Keratinocyte (primary cell): ENCODE measurements at regions not wholly inside any gene's neighbourhood (a gene's known extent, or its start where the extent isn't known, plus 50 kb on each side); places are given as distances from the start of the nearest gene placed in this dataset.
A peak's percentile ranks its signal among the peaks of the same experiment; 100 is the strongest.

Experiments
- DNase-seq: peaks from one replicate; pipeline ENCODE4 v3.0.0-alpha.2; 2011; ENCODE audit warnings: low read depth, missing footprints, low spot score
- FAIRE-seq: peaks from 2 replicates; lab custom pipeline; 2011; peaks lifted over from hg19 to GRCh38; lab: Jason Lieb, UNC
- H2AFZ ChIP-seq: 2 replicates; pipeline ENCODE4 v1.6.0; 2012; ENCODE audit warnings: low read length, control low read depth, inconsistent platforms; ENCODE audit not compliant: control insufficient read depth
- H3K27ac ChIP-seq: 2 replicates; pipeline ENCODE4 v1.5.1; 2011; ENCODE audit warnings: low read length; ENCODE audit not compliant: control insufficient read depth, insufficient read depth
- H3K27me3 ChIP-seq: 3 replicates; pipeline ENCODE4 v1.6.0; 2011; ENCODE audit warnings: low read length; ENCODE audit not compliant: control insufficient read depth, insufficient read depth; ENCODE audit errors: extremely low read depth
- H3K36me3 ChIP-seq, 2 experiments: 2 replicates in 1 of 2; 3 replicates in 1 of 2; pipeline ENCODE4 v1.5.1; 2011; ENCODE audit warnings: low read length in 2 of 2, mild to moderate bottlenecking in 1 of 2; ENCODE audit not compliant: control insufficient read depth in 2 of 2, insufficient read depth in 2 of 2; ENCODE audit errors: extremely low read depth in 1 of 2
- H3K4me1 ChIP-seq: 3 replicates; pipeline ENCODE4 v1.5.1; 2011; ENCODE audit warnings: low read length; ENCODE audit not compliant: control insufficient read depth, insufficient read depth; ENCODE audit errors: extremely low read depth
- H3K4me2 ChIP-seq: 3 replicates; pipeline ENCODE4 v1.6.0; 2011; ENCODE audit warnings: low read depth, low read length; ENCODE audit not compliant: control insufficient read depth, insufficient read depth; ENCODE audit errors: extremely low read depth
- H3K4me3 ChIP-seq, 3 experiments: fragments of 200-600 bp in 1 of 3; sonication (generic) in 1 of 3; 2 replicates in 2 of 3; 3 replicates in 1 of 3; pipeline ENCODE4 v1.5.1; 2011 to 2016; ENCODE audit warnings: low read length in 3 of 3, mild to moderate bottlenecking in 3 of 3, control low read depth in 2 of 3, inconsistent platforms in 1 of 3, low read depth in 1 of 3, mixed read lengths in 1 of 3, mixed run types in 1 of 3, moderate library complexity in 1 of 3; ENCODE audit not compliant: control insufficient read depth in 2 of 3, insufficient read depth in 2 of 3; ENCODE audit errors: extremely low read depth in 1 of 3
- H3K79me2 ChIP-seq: 2 replicates; pipeline ENCODE4 v1.6.0; 2012; ENCODE audit warnings: low read length; ENCODE audit not compliant: control insufficient read depth, insufficient read depth
- H3K9ac ChIP-seq: 3 replicates; pipeline ENCODE4 v1.6.0; 2011; ENCODE audit warnings: low read length; ENCODE audit not compliant: control insufficient read depth, insufficient read depth; ENCODE audit errors: extremely low read depth
- H3K9me1 ChIP-seq: 3 replicates; pipeline ENCODE4 v1.6.0; 2011; ENCODE audit warnings: low read length; ENCODE audit not compliant: control insufficient read depth, insufficient read depth; ENCODE audit errors: extremely low read depth
- H3K9me3 ChIP-seq: 2 replicates; pipeline ENCODE4 v1.5.1; 2012; ENCODE audit warnings: low read depth, low read length; ENCODE audit not compliant: control insufficient read depth
- H4K20me1 ChIP-seq: 3 replicates; pipeline ENCODE4 v1.6.0; 2011; ENCODE audit warnings: low read length; ENCODE audit not compliant: control insufficient read depth, insufficient read depth; ENCODE audit errors: extremely low read depth
- CTCF ChIP-seq, 3 experiments: IDR thresholded peaks in 1 of 3; conservative IDR thresholded peaks in 1 of 3; optimal IDR thresholded peaks in 1 of 3; 2 replicates in 2 of 3; 3 replicates in 1 of 3; pipeline versions ENCODE3 to v1.5.1; 2011; ENCODE audit warnings: low read length in 3 of 3, mild to moderate bottlenecking in 3 of 3, moderate library complexity in 2 of 3, control low read depth in 1 of 3, inconsistent platforms in 1 of 3; ENCODE audit not compliant: insufficient read depth in 2 of 3; ENCODE audit errors: extremely low read depth in 1 of 3
- EZH2 ChIP-seq: IDR thresholded peaks from one replicate; pipeline ENCODE4 v1.6.1; 2012; ENCODE audit warnings: inconsistent platforms, mild to moderate bottlenecking, low read length, moderate library complexity
- dilution Hi-C: fragments of 300-500 bp; cut with MboI; formaldehyde crosslinking; loops from one replicate; pipeline ENCODE4 v1.7.0; 2020; ENCODE audit warnings: low sequenced_read_pairs; ENCODE audit not compliant: extremely low pct_ligation_motif_present

DNA sequence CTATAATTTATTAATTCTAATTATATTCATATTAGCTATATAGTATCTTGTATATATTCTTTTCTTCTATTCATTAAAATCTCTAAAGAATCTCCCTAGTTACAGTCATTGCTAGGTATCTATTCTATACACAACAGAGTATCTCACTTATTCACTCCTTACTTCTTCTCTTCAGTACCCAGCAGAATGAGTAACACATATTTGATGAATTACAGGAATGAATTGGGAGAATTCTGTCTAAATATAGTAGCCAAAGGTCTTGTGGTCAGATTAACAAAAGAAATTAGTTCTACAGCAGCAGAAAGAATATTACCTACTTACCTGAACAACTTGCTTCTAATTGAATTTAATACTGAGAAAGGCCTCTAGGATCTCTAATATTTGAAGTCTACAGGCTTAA lies 758.0 kb upstream of the ZEB2 start:
- dilution Hi-C loops = no loop called here
- Histone ChIP-seq H2AFZ (no peak overlapping the region), H3K9me3 (no peaks in the 10 kb centered on the region), H3K27me3 (no peaks in the 10 kb centered on the region), H3K9ac (no peak overlapping the region), H3K4me2 (no peak overlapping the region), H3K27ac (no peak overlapping the region), H4K20me1 (no peaks in the 10 kb centered on the region), H3K79me2 (no peaks in the 10 kb centered on the region), H3K9me1 (no peaks in the 10 kb centered on the region), H3K36me3 (no peaks in the 10 kb centered on the region), H3K4me3 (no peak overlapping the region), H3K4me1 (peaks cover 3% of the 10 kb centered on the region)
- no peak for TF ChIP-seq EZH2
- no peak for TF ChIP-seq CTCF (optimal IDR thresholded peaks at IDR 0.05 in 1 of 3, IDR thresholded peaks at IDR 0.05 in 1 of 3, conservative IDR thresholded peaks at IDR 0.05 in 1 of 3; ENCODE audit: extremely low read depth in 1 of 3, insufficient read depth in 2 of 3, low read length in 3 of 3)
- FAIRE-seq (no peak), DNase-seq (no peak)

DNA sequence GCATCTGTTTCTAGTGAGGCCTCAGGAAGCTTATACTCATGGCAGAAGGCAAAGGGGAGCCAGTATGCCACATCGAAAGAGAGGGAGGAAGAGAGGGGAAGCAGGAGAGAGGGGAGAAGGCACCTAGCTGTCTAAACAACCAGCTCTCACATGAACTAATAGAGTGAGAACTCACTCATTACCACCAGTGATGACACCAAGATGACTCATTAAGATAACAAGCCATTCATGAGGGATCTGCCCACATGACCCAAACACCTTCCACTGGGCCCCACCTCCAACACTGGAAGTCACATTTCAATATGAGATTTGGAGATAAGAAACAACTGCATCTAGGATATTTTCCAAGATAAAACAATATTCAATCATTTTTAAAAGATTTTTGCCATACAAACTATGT lies 753.9 kb upstream of the ZEB2 start:
- no peaks in the 10 kb centered on the region for H3K27me3 ChIP-seq
- H4K20me1 ChIP-seq = no peaks in the 10 kb centered on the region
- no peaks in the 10 kb centered on the region for H3K9me3 ChIP-seq
- H3K27ac ChIP-seq = no peak overlapping the region
- H3K9ac ChIP-seq = no peak overlapping the region
- FAIRE-seq (peak; percentile 26), DNase-seq (peak; percentile 7)
- no peak overlapping the region for H2AFZ ChIP-seq
- H3K4me2 ChIP-seq = no peak overlapping the region
- no peaks in the 10 kb centered on the region for H3K9me1 ChIP-seq
- TF ChIP-seq CTCF (optimal IDR thresholded peaks at IDR 0.05 in 1 of 3, IDR thresholded peaks at IDR 0.05 in 1 of 3, conservative IDR thresholded peaks at IDR 0.05 in 1 of 3; ENCODE audit: extremely low read depth in 1 of 3, insufficient read depth in 2 of 3, low read length in 3 of 3) (no peak), EZH2 (no peak)
- no peak overlapping the region for H3K4me3 ChIP-seq
- H3K79me2 ChIP-seq = no peaks in the 10 kb centered on the region
- H3K36me3 ChIP-seq = no peaks in the 10 kb centered on the region
- peaks cover 3% of the 10 kb centered on the region for H3K4me1 ChIP-seq
- dilution Hi-C loops = no loop called here
